ENCODE measurements at regions not wholly inside any gene's neighbourhood (a gene's known extent, or its start where the extent isn't known, plus 50 kb on each side); places are given as distances from the start of the nearest gene placed in this dataset.

DNA sequence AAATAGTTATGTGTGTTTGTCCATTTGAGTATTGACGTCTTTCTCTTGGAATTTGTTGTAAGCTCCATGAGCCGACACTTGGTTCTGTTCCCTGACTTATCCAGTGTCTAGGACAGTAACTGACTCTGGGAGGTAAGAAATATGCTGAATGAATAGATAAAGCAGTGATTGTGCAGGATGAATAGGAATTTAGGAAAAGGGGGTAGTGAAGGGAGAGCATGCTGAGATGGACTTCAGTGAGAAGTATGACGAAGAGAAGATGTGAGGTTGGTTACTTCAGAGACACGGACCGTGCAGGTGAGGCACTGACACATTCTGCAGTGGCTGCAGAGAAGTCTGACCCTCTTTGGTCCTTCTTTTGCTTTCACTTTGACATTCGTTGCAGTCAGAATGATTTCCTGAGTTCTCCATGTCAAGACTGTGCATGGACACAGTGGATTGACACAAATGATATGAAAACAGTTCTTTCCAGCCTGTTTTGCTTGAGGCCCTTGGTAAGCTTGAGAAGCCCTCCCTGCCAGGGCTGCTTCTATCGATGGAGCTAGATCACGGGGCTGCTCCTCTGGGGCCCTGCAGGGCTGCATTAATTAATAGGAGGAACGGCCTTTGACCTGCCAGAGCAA lies 261.5 kb upstream of the SORCS1 start:
- Mint-ChIP-seq H3K4me1 (peaks cover 5% of the 10 kb centered on the region; the same call in 2 of the 3 replicates), H3K9me3 (no peaks in the 10 kb centered on the region), H3K27me3 (ENCODE audit: insufficient read depth, low read depth, poor library complexity) (no peaks in the 10 kb centered on the region), H3K36me3 (ENCODE audit: low read depth) (no peaks in the 10 kb centered on the region), H3K4me3 (no peak overlapping the region), H3K27ac (no peak overlapping the region)
- no peak overlapping the region for H3K4me3 ChIP-seq
- no peaks in the 10 kb centered on the region for H4K20me1 ChIP-seq (replicated peaks; ENCODE audit: insufficient read depth)
- peak; percentile 40; the same call in 1 of the 3 replicates for ATAC-seq
- no peaks in the 10 kb centered on the region for H3K36me3 ChIP-seq (ENCODE audit: insufficient read depth)
- H3F3A ChIP-seq (replicated peaks; ENCODE audit: low read depth): no peaks in the 10 kb centered on the region
- H3K4me2 ChIP-seq: no peak overlapping the region
- no peaks in the 10 kb centered on the region for H3K27me3 ChIP-seq (ENCODE audit: insufficient read depth)
- 0 out of 2 replicates have a peak overlapping the region, but pooled peaks have one; percentile 47 for H2AFZ ChIP-seq
- H3K4me1 ChIP-seq (ENCODE audit: insufficient read depth): 0 out of 2 replicates have a peak, but pooled peaks cover 5% of the 10 kb centered on the region
- no peak overlapping the region for H3K27ac ChIP-seq (ENCODE audit: low read depth)
- no peak for TF ChIP-seq POLR2AphosphoS5 (IDR thresholded peaks at IDR 0.05; ENCODE audit: low read depth)
- no peak for TF ChIP-seq ZNF331 (CRISPR knock-in tag; IDR thresholded peaks at IDR 0.05; ENCODE audit: low read depth)
- H3K79me2 ChIP-seq (replicated peaks; ENCODE audit: insufficient read depth): no peaks in the 10 kb centered on the region
- DNase-seq (ENCODE audit: low spot score): no peak
- no peaks in the 10 kb centered on the region for H3K9me2 ChIP-seq (ENCODE audit: insufficient read depth)

DNA sequence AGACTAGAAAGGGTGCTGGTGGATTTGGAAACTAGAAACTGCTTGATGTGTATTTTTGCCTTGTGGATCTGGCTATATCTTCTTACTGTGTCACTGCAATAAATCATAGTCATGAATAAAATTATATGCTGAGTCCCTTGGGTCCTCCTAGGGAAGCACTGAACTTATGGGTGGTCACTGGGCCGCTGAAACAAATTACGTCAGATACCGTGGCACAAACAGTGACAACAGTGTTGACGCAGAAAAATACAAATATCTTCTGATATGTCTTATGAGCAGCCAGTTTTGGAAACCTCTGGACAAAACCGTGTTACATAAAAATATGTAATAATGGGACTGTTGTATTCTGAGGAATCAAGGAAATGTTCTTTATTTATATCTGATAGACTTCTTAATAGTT lies 260.1 kb upstream of the SORCS1 start:
- H3K36me3 ChIP-seq (ENCODE audit: insufficient read depth): no peaks in the 10 kb centered on the region
- H3F3A ChIP-seq (replicated peaks; ENCODE audit: low read depth): no peaks in the 10 kb centered on the region
- H3K4me1 ChIP-seq (ENCODE audit: insufficient read depth): 0 out of 2 replicates have a peak, but pooled peaks cover 5% of the 10 kb centered on the region
- Mint-ChIP-seq H3K4me1 (peaks cover 5% of the 10 kb centered on the region; the same call in 2 of the 3 replicates), H3K9me3 (no peaks in the 10 kb centered on the region), H3K36me3 (ENCODE audit: low read depth) (no peaks in the 10 kb centered on the region), H3K27me3 (ENCODE audit: insufficient read depth, low read depth, poor library complexity) (no peaks in the 10 kb centered on the region), H3K4me3 (no peak overlapping the region), H3K27ac (no peak overlapping the region)
- no peaks in the 10 kb centered on the region for H3K27me3 ChIP-seq (ENCODE audit: insufficient read depth)
- ATAC-seq (no peak), DNase-seq (ENCODE audit: low spot score) (no peak)
- H3K79me2 ChIP-seq (replicated peaks; ENCODE audit: insufficient read depth): no peaks in the 10 kb centered on the region
- no peak overlapping the region for H3K4me2 ChIP-seq
- no peaks in the 10 kb centered on the region for H3K9me2 ChIP-seq (ENCODE audit: insufficient read depth)
- no peak overlapping the region for H3K4me3 ChIP-seq
- no peaks in the 10 kb centered on the region for H4K20me1 ChIP-seq (replicated peaks; ENCODE audit: insufficient read depth)
- no peak overlapping the region for H3K27ac ChIP-seq (ENCODE audit: low read depth)
- no peak overlapping the region for H2AFZ ChIP-seq
- TF ChIP-seq POLR2AphosphoS5 (IDR thresholded peaks at IDR 0.05; ENCODE audit: low read depth) (no peak), STAT1 (IDR thresholded peaks at IDR 0.05; ENCODE audit: unreplicated experiment) (no peak), NANOG (IDR thresholded peaks at IDR 0.05; ENCODE audit: borderline replicate concordance) (no peak), CREB1 (CRISPR knock-in tag; IDR thresholded peaks at IDR 0.05; ENCODE audit: low read depth) (no peak)
- TF ChIP-seq, protein P1, sequence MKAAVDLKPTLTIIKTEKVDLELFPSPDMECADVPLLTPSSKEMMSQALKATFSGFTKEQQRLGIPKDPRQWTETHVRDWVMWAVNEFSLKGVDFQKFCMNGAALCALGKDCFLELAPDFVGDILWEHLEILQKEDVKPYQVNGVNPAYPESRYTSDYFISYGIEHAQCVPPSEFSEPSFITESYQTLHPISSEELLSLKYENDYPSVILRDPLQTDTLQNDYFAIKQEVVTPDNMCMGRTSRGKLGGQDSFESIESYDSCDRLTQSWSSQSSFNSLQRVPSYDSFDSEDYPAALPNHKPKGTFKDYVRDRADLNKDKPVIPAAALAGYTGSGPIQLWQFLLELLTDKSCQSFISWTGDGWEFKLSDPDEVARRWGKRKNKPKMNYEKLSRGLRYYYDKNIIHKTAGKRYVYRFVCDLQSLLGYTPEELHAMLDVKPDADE (IDR thresholded peaks at IDR 0.05): no peak
- TF ChIP-seq, protein P2, sequence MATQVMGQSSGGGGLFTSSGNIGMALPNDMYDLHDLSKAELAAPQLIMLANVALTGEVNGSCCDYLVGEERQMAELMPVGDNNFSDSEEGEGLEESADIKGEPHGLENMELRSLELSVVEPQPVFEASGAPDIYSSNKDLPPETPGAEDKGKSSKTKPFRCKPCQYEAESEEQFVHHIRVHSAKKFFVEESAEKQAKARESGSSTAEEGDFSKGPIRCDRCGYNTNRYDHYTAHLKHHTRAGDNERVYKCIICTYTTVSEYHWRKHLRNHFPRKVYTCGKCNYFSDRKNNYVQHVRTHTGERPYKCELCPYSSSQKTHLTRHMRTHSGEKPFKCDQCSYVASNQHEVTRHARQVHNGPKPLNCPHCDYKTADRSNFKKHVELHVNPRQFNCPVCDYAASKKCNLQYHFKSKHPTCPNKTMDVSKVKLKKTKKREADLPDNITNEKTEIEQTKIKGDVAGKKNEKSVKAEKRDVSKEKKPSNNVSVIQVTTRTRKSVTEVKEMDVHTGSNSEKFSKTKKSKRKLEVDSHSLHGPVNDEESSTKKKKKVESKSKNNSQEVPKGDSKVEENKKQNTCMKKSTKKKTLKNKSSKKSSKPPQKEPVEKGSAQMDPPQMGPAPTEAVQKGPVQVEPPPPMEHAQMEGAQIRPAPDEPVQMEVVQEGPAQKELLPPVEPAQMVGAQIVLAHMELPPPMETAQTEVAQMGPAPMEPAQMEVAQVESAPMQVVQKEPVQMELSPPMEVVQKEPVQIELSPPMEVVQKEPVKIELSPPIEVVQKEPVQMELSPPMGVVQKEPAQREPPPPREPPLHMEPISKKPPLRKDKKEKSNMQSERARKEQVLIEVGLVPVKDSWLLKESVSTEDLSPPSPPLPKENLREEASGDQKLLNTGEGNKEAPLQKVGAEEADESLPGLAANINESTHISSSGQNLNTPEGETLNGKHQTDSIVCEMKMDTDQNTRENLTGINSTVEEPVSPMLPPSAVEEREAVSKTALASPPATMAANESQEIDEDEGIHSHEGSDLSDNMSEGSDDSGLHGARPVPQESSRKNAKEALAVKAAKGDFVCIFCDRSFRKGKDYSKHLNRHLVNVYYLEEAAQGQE (IDR thresholded peaks at IDR 0.05; ENCODE audit: unreplicated experiment): no peak
- TF ChIP-seq, protein P3, sequence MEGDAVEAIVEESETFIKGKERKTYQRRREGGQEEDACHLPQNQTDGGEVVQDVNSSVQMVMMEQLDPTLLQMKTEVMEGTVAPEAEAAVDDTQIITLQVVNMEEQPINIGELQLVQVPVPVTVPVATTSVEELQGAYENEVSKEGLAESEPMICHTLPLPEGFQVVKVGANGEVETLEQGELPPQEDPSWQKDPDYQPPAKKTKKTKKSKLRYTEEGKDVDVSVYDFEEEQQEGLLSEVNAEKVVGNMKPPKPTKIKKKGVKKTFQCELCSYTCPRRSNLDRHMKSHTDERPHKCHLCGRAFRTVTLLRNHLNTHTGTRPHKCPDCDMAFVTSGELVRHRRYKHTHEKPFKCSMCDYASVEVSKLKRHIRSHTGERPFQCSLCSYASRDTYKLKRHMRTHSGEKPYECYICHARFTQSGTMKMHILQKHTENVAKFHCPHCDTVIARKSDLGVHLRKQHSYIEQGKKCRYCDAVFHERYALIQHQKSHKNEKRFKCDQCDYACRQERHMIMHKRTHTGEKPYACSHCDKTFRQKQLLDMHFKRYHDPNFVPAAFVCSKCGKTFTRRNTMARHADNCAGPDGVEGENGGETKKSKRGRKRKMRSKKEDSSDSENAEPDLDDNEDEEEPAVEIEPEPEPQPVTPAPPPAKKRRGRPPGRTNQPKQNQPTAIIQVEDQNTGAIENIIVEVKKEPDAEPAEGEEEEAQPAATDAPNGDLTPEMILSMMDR (conservative IDR thresholded peaks at IDR 0.05; ENCODE audit: low read depth in 2 of 2): no peak
- TF ChIP-seq, protein P4, sequence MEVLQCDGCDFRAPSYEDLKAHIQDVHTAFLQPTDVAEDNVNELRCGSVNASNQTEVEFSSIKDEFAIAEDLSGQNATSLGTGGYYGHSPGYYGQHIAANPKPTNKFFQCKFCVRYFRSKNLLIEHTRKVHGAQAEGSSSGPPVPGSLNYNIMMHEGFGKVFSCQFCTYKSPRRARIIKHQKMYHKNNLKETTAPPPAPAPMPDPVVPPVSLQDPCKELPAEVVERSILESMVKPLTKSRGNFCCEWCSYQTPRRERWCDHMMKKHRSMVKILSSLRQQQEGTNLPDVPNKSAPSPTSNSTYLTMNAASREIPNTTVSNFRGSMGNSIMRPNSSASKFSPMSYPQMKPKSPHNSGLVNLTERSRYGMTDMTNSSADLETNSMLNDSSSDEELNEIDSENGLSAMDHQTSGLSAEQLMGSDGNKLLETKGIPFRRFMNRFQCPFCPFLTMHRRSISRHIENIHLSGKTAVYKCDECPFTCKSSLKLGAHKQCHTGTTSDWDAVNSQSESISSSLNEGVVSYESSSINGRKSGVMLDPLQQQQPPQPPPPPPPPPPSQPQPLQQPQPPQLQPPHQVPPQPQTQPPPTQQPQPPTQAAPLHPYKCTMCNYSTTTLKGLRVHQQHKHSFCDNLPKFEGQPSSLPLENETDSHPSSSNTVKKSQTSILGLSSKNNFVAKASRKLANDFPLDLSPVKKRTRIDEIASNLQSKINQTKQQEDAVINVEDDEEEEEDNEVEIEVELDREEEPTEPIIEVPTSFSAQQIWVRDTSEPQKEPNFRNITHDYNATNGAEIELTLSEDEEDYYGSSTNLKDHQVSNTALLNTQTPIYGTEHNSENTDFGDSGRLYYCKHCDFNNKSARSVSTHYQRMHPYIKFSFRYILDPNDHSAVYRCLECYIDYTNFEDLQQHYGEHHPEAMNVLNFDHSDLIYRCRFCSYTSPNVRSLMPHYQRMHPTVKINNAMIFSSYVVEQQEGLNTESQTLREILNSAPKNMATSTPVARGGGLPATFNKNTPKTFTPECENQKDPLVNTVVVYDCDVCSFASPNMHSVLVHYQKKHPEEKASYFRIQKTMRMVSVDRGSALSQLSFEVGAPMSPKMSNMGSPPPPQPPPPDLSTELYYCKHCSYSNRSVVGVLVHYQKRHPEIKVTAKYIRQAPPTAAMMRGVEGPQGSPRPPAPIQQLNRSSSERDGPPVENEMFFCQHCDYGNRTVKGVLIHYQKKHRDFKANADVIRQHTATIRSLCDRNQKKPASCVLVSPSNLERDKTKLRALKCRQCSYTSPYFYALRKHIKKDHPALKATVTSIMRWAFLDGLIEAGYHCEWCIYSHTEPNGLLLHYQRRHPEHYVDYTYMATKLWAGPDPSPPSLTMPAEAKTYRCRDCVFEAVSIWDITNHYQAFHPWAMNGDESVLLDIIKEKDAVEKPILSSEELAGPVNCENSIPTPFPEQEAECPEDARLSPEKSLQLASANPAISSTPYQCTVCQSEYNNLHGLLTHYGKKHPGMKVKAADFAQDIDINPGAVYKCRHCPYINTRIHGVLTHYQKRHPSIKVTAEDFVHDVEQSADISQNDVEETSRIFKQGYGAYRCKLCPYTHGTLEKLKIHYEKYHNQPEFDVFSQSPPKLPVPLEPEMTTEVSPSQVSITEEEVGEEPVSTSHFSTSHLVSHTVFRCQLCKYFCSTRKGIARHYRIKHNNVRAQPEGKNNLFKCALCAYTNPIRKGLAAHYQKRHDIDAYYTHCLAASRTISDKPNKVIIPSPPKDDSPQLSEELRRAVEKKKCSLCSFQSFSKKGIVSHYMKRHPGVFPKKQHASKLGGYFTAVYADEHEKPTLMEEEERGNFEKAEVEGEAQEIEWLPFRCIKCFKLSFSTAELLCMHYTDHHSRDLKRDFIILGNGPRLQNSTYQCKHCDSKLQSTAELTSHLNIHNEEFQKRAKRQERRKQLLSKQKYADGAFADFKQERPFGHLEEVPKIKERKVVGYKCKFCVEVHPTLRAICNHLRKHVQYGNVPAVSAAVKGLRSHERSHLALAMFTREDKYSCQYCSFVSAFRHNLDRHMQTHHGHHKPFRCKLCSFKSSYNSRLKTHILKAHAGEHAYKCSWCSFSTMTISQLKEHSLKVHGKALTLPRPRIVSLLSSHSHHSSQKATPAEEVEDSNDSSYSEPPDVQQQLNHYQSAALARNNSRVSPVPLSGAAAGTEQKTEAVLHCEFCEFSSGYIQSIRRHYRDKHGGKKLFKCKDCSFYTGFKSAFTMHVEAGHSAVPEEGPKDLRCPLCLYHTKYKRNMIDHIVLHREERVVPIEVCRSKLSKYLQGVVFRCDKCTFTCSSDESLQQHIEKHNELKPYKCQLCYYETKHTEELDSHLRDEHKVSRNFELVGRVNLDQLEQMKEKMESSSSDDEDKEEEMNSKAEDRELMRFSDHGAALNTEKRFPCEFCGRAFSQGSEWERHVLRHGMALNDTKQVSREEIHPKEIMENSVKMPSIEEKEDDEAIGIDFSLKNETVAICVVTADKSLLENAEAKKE (CRISPR knock-in tag; IDR thresholded peaks at IDR 0.05): no peak

All from GM23338 (cell line).